HG03025 (cell line): ENCODE measurements at regions not wholly inside any gene's neighbourhood (a gene's known extent, or its start where the extent isn't known, plus 50 kb on each side); places are given as distances from the start of the nearest gene placed in this dataset.

Source experiments
- ATAC-seq: cut with Tn5 transposase; IDR thresholded peaks from one replicate; pipeline ENCODE4 v1.9.1; 2021; ENCODE audit warnings: mild to moderate bottlenecking, moderate library complexity; ENCODE audit not compliant: unreplicated experiment, low FRiP score

GRCh38 chr4:137468836-137469235 is 63.5 kb downstream of the PCDH18 start:
- ATAC-seq = no peak

- no peak for ATAC-seq
These were observed 64.8 kb downstream of the PCDH18 start for GRCh38 chr4:137467537-137467936.

GRCh38 chr4:137463377-137464003 is 68.8 kb downstream of the PCDH18 start:
- no peak for ATAC-seq

- ATAC-seq = no peak
These were observed 76.5 kb downstream of the PCDH18 start for GRCh38 chr4:137455647-137456321.

GRCh38 chr4:137454767-137455166 is 77.5 kb downstream of the PCDH18 start:
- ATAC-seq = no peak

GRCh38 chr4:137452799-137453198 is 79.5 kb downstream of the PCDH18 start:
- ATAC-seq = no peak

GRCh38 chr4:137451172-137451825 is 81.0 kb downstream of the PCDH18 start:
- no peak for ATAC-seq

- ATAC-seq = no peak
These were observed 83.9 kb downstream of the PCDH18 start for GRCh38 chr4:137448402-137448801.

- ATAC-seq = no peak
These were observed 86.2 kb downstream of the PCDH18 start for GRCh38 chr4:137446071-137446470.

GRCh38 chr4:137443031-137443800 is 89.1 kb downstream of the PCDH18 start:
- ATAC-seq = no peak

GRCh38 chr4:137432446-137433311 is 99.6 kb downstream of the PCDH18 start:
- ATAC-seq = no peak

GRCh38 chr4:137430171-137430570 is 102.1 kb downstream of the PCDH18 start:
- no peak for ATAC-seq

GRCh38 chr4:137427411-137427810 is 104.9 kb downstream of the PCDH18 start:
- no peak for ATAC-seq

GRCh38 chr4:137425281-137425680 is 107.0 kb downstream of the PCDH18 start:
- no peak for ATAC-seq

- ATAC-seq = no peak
These were observed 109.6 kb downstream of the PCDH18 start for GRCh38 chr4:137422666-137423065.

GRCh38 chr4:137421796-137422195 is 110.5 kb downstream of the PCDH18 start:
- ATAC-seq = no peak

- ATAC-seq = no peak
These were observed 111.3 kb downstream of the PCDH18 start for GRCh38 chr4:137420901-137421396.

- ATAC-seq = no peak
These were observed 114.6 kb downstream of the PCDH18 start for GRCh38 chr4:137417676-137418075.

- ATAC-seq = no peak
These were observed 117.5 kb downstream of the PCDH18 start for GRCh38 chr4:137414802-137415201.
